ENCODE measurements at regions not wholly inside any gene's neighbourhood (a gene's known extent, or its start where the extent isn't known, plus 50 kb on each side); places are given as distances from the start of the nearest gene placed in this dataset.

DNA sequence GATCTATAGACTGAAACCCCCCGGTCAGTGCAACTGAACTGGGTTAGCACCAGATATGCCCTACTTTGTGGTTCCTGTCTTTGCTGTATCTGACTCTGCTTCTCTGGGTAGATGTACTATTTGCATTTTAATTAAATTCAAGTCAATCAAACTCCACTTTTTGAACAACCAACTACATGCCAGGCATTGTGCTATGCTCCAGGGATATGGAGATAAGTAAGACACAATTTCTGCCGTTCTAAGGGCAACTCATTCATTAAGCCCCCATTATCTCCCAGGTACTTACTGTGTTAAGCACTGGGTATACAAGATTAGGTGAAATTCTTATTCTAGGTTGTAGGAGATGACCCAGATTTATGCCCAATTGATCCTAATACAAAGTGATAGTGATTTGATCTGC, 62.7 kb upstream of the JDP2 start:
- no peaks in the 10 kb centered on the region for H3K79me2 ChIP-seq (ENCODE audit: low read length)
- no peak overlapping the region for H2AFZ ChIP-seq (ENCODE audit: low read depth, low read length)
- H3K4me3 ChIP-seq (ENCODE audit: low read length), result no peak overlapping the region
- H3K4me1 ChIP-seq (ENCODE audit: low read length), result no peaks in the 10 kb centered on the region
- no peak for TF ChIP-seq EZH2phosphoT487 (IDR thresholded peaks at IDR 0.05; ENCODE audit: low read depth)
- TF ChIP-seq, protein P1, sequence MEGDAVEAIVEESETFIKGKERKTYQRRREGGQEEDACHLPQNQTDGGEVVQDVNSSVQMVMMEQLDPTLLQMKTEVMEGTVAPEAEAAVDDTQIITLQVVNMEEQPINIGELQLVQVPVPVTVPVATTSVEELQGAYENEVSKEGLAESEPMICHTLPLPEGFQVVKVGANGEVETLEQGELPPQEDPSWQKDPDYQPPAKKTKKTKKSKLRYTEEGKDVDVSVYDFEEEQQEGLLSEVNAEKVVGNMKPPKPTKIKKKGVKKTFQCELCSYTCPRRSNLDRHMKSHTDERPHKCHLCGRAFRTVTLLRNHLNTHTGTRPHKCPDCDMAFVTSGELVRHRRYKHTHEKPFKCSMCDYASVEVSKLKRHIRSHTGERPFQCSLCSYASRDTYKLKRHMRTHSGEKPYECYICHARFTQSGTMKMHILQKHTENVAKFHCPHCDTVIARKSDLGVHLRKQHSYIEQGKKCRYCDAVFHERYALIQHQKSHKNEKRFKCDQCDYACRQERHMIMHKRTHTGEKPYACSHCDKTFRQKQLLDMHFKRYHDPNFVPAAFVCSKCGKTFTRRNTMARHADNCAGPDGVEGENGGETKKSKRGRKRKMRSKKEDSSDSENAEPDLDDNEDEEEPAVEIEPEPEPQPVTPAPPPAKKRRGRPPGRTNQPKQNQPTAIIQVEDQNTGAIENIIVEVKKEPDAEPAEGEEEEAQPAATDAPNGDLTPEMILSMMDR (IDR thresholded peaks at IDR 0.05; ENCODE audit: low read depth, low read length), result no peak
- no peaks in the 10 kb centered on the region for H4K20me1 ChIP-seq (ENCODE audit: insufficient read depth, low read length)
- no peak overlapping the region for H3K27ac ChIP-seq (ENCODE audit: low read length)
- H3K27me3 ChIP-seq (ENCODE audit: low read depth, low read length), result peaks cover 17% of the 10 kb centered on the region; the same call in 1 of the 2 replicates
- H3K36me3 ChIP-seq (replicated peaks; ENCODE audit: low read depth, low read length), result no peaks in the 10 kb centered on the region
- no peaks in the 10 kb centered on the region for H3K9me3 ChIP-seq (ENCODE audit: insufficient read depth, low read length)
- no peak overlapping the region for H3K9ac ChIP-seq (ENCODE audit: low read length)
- H3K4me2 ChIP-seq (ENCODE audit: low read length), result no peak overlapping the region

DNA sequence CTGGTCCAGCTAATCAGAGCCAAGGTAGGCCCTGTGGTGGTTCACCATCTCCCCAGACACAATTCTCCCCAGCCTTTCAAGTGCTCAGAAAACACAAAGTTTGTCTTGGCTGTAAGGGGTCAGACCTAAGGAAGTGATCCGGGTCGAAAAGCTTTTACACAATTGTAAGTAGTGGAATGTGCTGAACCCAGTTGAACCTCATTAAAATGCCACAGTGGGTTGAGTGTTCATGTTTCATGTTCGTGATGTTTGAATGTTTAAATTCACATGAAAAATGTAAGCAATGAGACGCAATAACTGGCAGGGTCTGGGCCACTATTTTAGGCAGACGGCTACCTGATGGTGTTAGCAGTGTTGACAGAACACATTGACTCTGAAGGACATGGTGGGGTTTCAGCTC, 60.9 kb upstream of the JDP2 start:
- Histone ChIP-seq H3K4me1 (ENCODE audit: low read length) (no peaks in the 10 kb centered on the region), H3K9me3 (ENCODE audit: insufficient read depth, low read length) (no peaks in the 10 kb centered on the region), H3K36me3 (replicated peaks; ENCODE audit: low read depth, low read length) (no peaks in the 10 kb centered on the region), H3K27me3 (ENCODE audit: low read depth, low read length) (peaks cover 21% of the 10 kb centered on the region), H3K27ac (ENCODE audit: low read length) (no peak overlapping the region), H3K4me2 (ENCODE audit: low read length) (no peak overlapping the region), H3K79me2 (ENCODE audit: low read length) (no peaks in the 10 kb centered on the region), H4K20me1 (ENCODE audit: insufficient read depth, low read length) (no peaks in the 10 kb centered on the region), H3K9ac (ENCODE audit: low read length) (no peak overlapping the region), H3K4me3 (ENCODE audit: low read length) (no peak overlapping the region), H2AFZ (ENCODE audit: low read depth, low read length) (no peak overlapping the region)
- TF ChIP-seq, protein P1 (IDR thresholded peaks at IDR 0.05; ENCODE audit: low read depth, low read length), result no peak
- no peak for TF ChIP-seq EZH2phosphoT487 (IDR thresholded peaks at IDR 0.05; ENCODE audit: low read depth)

DNA sequence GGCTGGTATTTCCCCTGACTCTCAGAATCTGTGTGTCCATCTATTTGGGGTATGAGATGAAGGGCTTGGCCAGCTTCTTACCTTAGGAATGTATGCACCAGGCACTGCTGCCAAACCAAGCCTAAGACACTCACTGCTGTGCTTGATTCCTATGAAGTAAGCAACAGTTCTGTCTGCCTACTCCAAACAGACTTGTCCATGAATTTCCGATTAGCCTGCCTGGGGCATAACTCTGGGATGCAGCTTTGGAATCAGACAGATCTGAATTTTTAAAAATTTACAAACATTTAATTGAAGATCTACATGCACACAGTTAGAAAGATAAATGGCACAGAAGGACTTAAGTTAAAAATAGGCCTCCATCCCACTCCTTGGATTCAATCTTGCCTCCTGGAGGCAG, 59.5 kb upstream of the JDP2 start:
- TF ChIP-seq, protein P1 (IDR thresholded peaks at IDR 0.05; ENCODE audit: low read depth, low read length), result no peak
- TF ChIP-seq EZH2phosphoT487 (IDR thresholded peaks at IDR 0.05; ENCODE audit: low read depth), result no peak
- Histone ChIP-seq H3K9ac (ENCODE audit: low read length) (no peak overlapping the region), H3K27ac (ENCODE audit: low read length) (no peak overlapping the region), H4K20me1 (ENCODE audit: insufficient read depth, low read length) (no peaks in the 10 kb centered on the region), H3K4me1 (ENCODE audit: low read length) (no peaks in the 10 kb centered on the region), H2AFZ (ENCODE audit: low read depth, low read length) (no peak overlapping the region), H3K36me3 (replicated peaks; ENCODE audit: low read depth, low read length) (no peaks in the 10 kb centered on the region), H3K79me2 (ENCODE audit: low read length) (no peaks in the 10 kb centered on the region), H3K4me2 (ENCODE audit: low read length) (no peak overlapping the region), H3K4me3 (ENCODE audit: low read length) (no peak overlapping the region), H3K27me3 (ENCODE audit: low read depth, low read length) (peaks cover 32% of the 10 kb centered on the region), H3K9me3 (ENCODE audit: insufficient read depth, low read length) (no peaks in the 10 kb centered on the region)

DNA sequence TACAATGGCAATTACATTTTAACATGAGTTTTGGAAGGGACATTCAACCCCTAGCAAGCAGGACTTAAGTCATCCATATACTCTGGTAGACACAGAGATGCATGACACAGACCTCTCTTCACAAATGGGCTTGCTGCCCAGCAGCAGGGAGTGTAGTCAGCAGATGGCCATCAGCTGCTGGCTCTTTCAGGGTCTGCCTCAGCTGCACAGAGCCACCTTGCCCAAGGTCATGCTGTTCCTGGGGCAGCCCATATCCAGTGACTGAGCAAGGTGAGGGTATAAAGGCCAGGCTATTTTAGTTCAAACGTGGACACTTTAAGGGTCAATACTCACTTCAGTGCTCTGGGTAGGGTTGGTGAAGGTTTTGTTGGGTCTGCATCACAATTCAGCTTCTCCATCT, 58.3 kb upstream of the JDP2 start:
- Histone ChIP-seq H3K4me3 (ENCODE audit: low read length) (no peak overlapping the region), H3K4me2 (ENCODE audit: low read length) (no peak overlapping the region), H3K27ac (ENCODE audit: low read length) (no peak overlapping the region), H4K20me1 (ENCODE audit: insufficient read depth, low read length) (no peaks in the 10 kb centered on the region), H3K4me1 (ENCODE audit: low read length) (no peaks in the 10 kb centered on the region), H3K27me3 (ENCODE audit: low read depth, low read length) (peaks cover 33% of the 10 kb centered on the region), H2AFZ (ENCODE audit: low read depth, low read length) (no peak overlapping the region), H3K9ac (ENCODE audit: low read length) (no peak overlapping the region), H3K36me3 (replicated peaks; ENCODE audit: low read depth, low read length) (no peaks in the 10 kb centered on the region), H3K79me2 (ENCODE audit: low read length) (no peaks in the 10 kb centered on the region), H3K9me3 (ENCODE audit: insufficient read depth, low read length) (no peaks in the 10 kb centered on the region)
- TF ChIP-seq EZH2phosphoT487 (IDR thresholded peaks at IDR 0.05; ENCODE audit: low read depth), result no peak
- TF ChIP-seq, protein P1 (IDR thresholded peaks at IDR 0.05; ENCODE audit: low read depth, low read length), result no peak

All from OCI-LY3 (cell line).